ENCODE measurements at regions not wholly inside any gene's neighbourhood (a gene's known extent, or its start where the extent isn't known, plus 50 kb on each side); places are given as distances from the start of the nearest gene placed in this dataset.

DNA sequence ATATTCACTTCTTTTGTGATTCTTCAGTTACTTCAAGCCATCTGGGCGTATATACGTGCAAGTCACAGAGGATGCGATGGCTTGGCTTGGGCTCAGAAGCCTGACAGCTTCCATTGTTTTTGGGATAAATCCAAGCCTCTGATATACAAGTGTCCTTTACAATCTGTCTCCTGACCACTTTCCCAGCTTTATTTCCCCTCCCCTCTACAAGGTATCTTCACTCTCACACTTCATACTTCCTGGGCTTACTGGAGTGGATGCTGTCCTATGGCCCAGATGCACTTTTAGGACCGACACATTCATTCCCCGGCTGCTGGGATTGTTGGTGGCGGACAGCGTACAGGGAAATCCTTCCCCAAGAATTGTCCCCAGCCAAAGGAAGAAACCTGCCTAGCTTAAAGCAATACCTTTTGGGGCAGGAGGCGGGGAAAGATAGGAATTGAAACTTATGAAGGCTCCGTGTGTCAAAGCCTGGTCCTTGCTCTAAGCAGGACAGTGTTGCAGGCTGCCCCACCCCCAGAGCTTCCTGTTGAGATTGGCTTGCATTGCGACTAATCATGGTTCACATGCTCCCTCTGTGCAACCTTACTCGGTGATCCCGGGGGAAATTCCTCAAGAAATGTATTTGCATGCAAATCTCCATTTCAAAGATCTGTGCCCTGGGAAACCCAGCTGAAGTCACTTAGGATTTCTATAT lies 802.9 kb upstream of the ID2 start:
- Histone ChIP-seq H3K4me2 (peak overlapping the region; percentile 45), H2AFZ (replicated peaks) (peak overlapping the region; percentile 87), H3K4me1 (peaks cover 20% of the 10 kb centered on the region), H3K36me3 (no peaks in the 10 kb centered on the region), H3F3A (ENCODE audit: low read depth) (peaks cover 4% of the 10 kb centered on the region), H3K4me3 (no peak overlapping the region), H3K79me2 (ENCODE audit: low read depth) (no peaks in the 10 kb centered on the region), H3K27ac (no peak overlapping the region), H4K20me1 (ENCODE audit: low read depth) (no peaks in the 10 kb centered on the region), H3K9me3 (ENCODE audit: low read depth) (no peaks in the 10 kb centered on the region), H3K27me3 (peaks cover 42% of the 10 kb centered on the region), H3K9ac (no peak overlapping the region)
- Mint-ChIP-seq H3K4me3 (no peak overlapping the region), H3K36me3 (no peaks in the 10 kb centered on the region), H3K9me3 (peaks cover 5% of the 10 kb centered on the region), H3K27me3 (ENCODE audit: insufficient read depth, low read depth) (peaks cover 4% of the 10 kb centered on the region), H3K4me1 (peaks cover 32% of the 10 kb centered on the region), H3K27ac (peak overlapping the region; percentile 3)
- DNase-seq (ENCODE audit: low spot score) = peak; percentile 26
- TF ChIP-seq EZH2phosphoT487 (IDR thresholded peaks at IDR 0.05) = no peak
- no peak for TF ChIP-seq EZH2 (IDR thresholded peaks at IDR 0.05)
- TF ChIP-seq, protein P1, sequence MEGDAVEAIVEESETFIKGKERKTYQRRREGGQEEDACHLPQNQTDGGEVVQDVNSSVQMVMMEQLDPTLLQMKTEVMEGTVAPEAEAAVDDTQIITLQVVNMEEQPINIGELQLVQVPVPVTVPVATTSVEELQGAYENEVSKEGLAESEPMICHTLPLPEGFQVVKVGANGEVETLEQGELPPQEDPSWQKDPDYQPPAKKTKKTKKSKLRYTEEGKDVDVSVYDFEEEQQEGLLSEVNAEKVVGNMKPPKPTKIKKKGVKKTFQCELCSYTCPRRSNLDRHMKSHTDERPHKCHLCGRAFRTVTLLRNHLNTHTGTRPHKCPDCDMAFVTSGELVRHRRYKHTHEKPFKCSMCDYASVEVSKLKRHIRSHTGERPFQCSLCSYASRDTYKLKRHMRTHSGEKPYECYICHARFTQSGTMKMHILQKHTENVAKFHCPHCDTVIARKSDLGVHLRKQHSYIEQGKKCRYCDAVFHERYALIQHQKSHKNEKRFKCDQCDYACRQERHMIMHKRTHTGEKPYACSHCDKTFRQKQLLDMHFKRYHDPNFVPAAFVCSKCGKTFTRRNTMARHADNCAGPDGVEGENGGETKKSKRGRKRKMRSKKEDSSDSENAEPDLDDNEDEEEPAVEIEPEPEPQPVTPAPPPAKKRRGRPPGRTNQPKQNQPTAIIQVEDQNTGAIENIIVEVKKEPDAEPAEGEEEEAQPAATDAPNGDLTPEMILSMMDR (IDR thresholded peaks at IDR 0.05) = no peak

DNA sequence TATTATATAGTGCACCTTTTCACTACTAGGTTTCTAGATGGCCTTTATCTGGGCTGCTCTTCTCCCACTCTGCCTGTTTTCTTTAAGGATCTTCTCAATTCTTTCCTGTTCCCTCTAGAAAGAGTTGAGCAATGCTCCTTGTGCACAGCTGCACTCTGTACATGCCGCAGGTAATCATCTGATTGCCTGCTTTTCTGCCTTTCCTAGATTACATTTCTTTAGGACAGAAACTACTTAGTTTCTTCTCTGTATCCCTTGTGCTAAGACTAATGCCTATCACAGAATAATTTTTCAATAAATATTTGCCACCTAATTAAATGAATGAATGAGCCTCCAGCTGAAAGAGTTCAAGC lies 802.4 kb upstream of the ID2 start:
- peak overlapping the region; percentile 87 for H2AFZ ChIP-seq (replicated peaks)
- Mint-ChIP-seq H3K9me3 (peaks cover 5% of the 10 kb centered on the region), H3K4me3 (no peak overlapping the region), H3K36me3 (no peaks in the 10 kb centered on the region), H3K27me3 (ENCODE audit: insufficient read depth, low read depth) (peaks cover 4% of the 10 kb centered on the region), H3K27ac (no peak overlapping the region), H3K4me1 (peaks cover 32% of the 10 kb centered on the region)
- no peaks in the 10 kb centered on the region for H3K79me2 ChIP-seq (ENCODE audit: low read depth)
- peaks cover 4% of the 10 kb centered on the region for H3F3A ChIP-seq (ENCODE audit: low read depth)
- H3K4me3 ChIP-seq = no peak overlapping the region
- H3K27ac ChIP-seq = no peak overlapping the region
- peaks cover 42% of the 10 kb centered on the region for H3K27me3 ChIP-seq
- DNase-seq (ENCODE audit: low spot score) = no peak
- H3K9me3 ChIP-seq (ENCODE audit: low read depth) = no peaks in the 10 kb centered on the region
- no peaks in the 10 kb centered on the region for H4K20me1 ChIP-seq (ENCODE audit: low read depth)
- H3K36me3 ChIP-seq = no peaks in the 10 kb centered on the region
- no peak overlapping the region for H3K9ac ChIP-seq
- H3K4me1 ChIP-seq = peaks cover 20% of the 10 kb centered on the region
- no peak for TF ChIP-seq EZH2phosphoT487 (IDR thresholded peaks at IDR 0.05)
- no peak for TF ChIP-seq EZH2 (IDR thresholded peaks at IDR 0.05)
- TF ChIP-seq, protein P1 (IDR thresholded peaks at IDR 0.05) = no peak
- peak overlapping the region; percentile 45 for H3K4me2 ChIP-seq

DNA sequence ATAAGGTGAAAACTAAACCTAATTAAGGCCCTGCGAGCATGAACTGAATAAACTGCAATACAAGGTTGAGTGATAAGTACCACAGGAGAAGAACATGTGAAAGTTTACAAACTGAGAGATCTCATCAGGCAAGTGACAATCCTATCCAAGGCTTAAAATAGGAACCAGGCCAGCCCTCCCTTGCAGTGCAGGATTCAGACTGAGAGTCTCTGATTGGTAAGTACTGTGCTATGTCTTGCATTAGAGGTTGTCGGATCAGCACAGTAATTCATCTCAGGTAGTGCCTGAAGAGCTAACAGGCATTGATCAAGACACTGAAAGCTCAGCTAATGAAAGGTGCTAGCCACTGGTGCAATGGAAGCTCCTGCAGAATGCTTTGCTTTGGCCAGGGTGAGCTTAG lies 801.7 kb upstream of the ID2 start:
- Mint-ChIP-seq H3K27me3 (ENCODE audit: insufficient read depth, low read depth) (peaks cover 5% of the 10 kb centered on the region), H3K4me1 (peaks cover 32% of the 10 kb centered on the region), H3K4me3 (no peak overlapping the region), H3K27ac (no peak overlapping the region), H3K36me3 (no peaks in the 10 kb centered on the region), H3K9me3 (peaks cover 5% of the 10 kb centered on the region)
- H3K27ac ChIP-seq = no peak overlapping the region
- H4K20me1 ChIP-seq (ENCODE audit: low read depth) = no peaks in the 10 kb centered on the region
- peaks cover 38% of the 10 kb centered on the region for H3K27me3 ChIP-seq
- no peaks in the 10 kb centered on the region for H3K9me3 ChIP-seq (ENCODE audit: low read depth)
- DNase-seq (ENCODE audit: low spot score) = no peak
- TF ChIP-seq EZH2 (IDR thresholded peaks at IDR 0.05) (no peak), EZH2phosphoT487 (IDR thresholded peaks at IDR 0.05) (no peak)
- TF ChIP-seq, protein P1 (IDR thresholded peaks at IDR 0.05) = no peak
- no peak overlapping the region for H2AFZ ChIP-seq (replicated peaks)
- no peak overlapping the region for H3K9ac ChIP-seq
- peaks cover 4% of the 10 kb centered on the region for H3F3A ChIP-seq (ENCODE audit: low read depth)
- peak overlapping the region; percentile 45 for H3K4me2 ChIP-seq
- no peaks in the 10 kb centered on the region for H3K79me2 ChIP-seq (ENCODE audit: low read depth)
- H3K4me1 ChIP-seq = peaks cover 20% of the 10 kb centered on the region
- H3K4me3 ChIP-seq = no peak overlapping the region
- H3K36me3 ChIP-seq = no peaks in the 10 kb centered on the region
